HEK293 (cell line): ENCODE measurements at regions not wholly inside any gene's neighbourhood (a gene's known extent, or its start where the extent isn't known, plus 50 kb on each side); places are given as distances from the start of the nearest gene placed in this dataset.

Source experiments
- MYNN ChIP-seq: fragments of 450-650 bp; formaldehyde crosslinking; IDR thresholded peaks from 2 replicates; pipeline ENCODE4 v1.5.1; 2016; ENCODE audit warnings: missing biosample characterization, missing genetic modification characterization, borderline replicate concordance
- REPIN1 ChIP-seq: fragments of 450-650 bp; formaldehyde crosslinking; IDR thresholded peaks from 2 replicates; pipeline ENCODE4 v1.5.1; 2017; ENCODE audit warnings: missing biosample characterization, missing genetic modification characterization, low read depth
- SCRT1 ChIP-seq: fragments of 450-650 bp; formaldehyde crosslinking; IDR thresholded peaks from 2 replicates; pipeline ENCODE4 v1.5.1; 2016; ENCODE audit warnings: missing biosample characterization, missing genetic modification characterization, borderline replicate concordance
- YY1 ChIP-seq: fragments of 450-650 bp; formaldehyde crosslinking; IDR thresholded peaks from 2 replicates; pipeline ENCODE4 v1.5.1; 2018; ENCODE audit warnings: missing biosample characterization, missing genetic modification characterization
- TF ChIP-seq, protein P1 (sequence below): fragments of 450-650 bp; formaldehyde crosslinking; IDR thresholded peaks from 2 replicates; pipeline ENCODE4 v1.5.1; 2016; ENCODE audit warnings: missing biosample characterization, missing genetic modification characterization
- TF ChIP-seq, protein P2 (sequence below): fragments of 450-650 bp; formaldehyde crosslinking; IDR thresholded peaks from 2 replicates; pipeline ENCODE4 v1.5.1; 2016; ENCODE audit warnings: missing biosample characterization, missing genetic modification characterization

DNA sequence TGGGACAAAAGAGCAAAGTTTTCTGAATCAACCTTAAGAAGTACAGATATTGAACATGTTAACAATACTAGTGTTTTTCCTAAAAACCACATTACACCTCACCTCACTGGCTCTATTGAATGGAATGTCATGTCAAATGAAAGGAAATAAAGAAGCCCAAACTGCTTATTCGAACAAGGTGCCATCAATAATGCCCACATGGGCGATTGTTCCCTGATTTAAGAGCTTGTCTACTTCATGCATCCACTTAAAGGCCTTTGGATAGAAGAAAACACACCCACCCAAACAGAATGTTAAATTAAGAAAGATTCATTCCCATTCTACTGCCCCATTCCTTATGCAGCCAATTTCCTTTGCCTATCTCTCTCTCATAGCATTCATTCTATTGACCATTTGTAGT, 118.5 kb upstream of the PAQR3 start:
- TF ChIP-seq SCRT1 (tag by site-specific recombination) (no peak), YY1 (tag by site-specific recombination) (no peak), MYNN (tag by site-specific recombination) (no peak), REPIN1 (tag by site-specific recombination) (no peak)
- TF ChIP-seq, protein P1, sequence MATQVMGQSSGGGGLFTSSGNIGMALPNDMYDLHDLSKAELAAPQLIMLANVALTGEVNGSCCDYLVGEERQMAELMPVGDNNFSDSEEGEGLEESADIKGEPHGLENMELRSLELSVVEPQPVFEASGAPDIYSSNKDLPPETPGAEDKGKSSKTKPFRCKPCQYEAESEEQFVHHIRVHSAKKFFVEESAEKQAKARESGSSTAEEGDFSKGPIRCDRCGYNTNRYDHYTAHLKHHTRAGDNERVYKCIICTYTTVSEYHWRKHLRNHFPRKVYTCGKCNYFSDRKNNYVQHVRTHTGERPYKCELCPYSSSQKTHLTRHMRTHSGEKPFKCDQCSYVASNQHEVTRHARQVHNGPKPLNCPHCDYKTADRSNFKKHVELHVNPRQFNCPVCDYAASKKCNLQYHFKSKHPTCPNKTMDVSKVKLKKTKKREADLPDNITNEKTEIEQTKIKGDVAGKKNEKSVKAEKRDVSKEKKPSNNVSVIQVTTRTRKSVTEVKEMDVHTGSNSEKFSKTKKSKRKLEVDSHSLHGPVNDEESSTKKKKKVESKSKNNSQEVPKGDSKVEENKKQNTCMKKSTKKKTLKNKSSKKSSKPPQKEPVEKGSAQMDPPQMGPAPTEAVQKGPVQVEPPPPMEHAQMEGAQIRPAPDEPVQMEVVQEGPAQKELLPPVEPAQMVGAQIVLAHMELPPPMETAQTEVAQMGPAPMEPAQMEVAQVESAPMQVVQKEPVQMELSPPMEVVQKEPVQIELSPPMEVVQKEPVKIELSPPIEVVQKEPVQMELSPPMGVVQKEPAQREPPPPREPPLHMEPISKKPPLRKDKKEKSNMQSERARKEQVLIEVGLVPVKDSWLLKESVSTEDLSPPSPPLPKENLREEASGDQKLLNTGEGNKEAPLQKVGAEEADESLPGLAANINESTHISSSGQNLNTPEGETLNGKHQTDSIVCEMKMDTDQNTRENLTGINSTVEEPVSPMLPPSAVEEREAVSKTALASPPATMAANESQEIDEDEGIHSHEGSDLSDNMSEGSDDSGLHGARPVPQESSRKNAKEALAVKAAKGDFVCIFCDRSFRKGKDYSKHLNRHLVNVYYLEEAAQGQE (tag by site-specific recombination), result no peak
- TF ChIP-seq, protein P2, sequence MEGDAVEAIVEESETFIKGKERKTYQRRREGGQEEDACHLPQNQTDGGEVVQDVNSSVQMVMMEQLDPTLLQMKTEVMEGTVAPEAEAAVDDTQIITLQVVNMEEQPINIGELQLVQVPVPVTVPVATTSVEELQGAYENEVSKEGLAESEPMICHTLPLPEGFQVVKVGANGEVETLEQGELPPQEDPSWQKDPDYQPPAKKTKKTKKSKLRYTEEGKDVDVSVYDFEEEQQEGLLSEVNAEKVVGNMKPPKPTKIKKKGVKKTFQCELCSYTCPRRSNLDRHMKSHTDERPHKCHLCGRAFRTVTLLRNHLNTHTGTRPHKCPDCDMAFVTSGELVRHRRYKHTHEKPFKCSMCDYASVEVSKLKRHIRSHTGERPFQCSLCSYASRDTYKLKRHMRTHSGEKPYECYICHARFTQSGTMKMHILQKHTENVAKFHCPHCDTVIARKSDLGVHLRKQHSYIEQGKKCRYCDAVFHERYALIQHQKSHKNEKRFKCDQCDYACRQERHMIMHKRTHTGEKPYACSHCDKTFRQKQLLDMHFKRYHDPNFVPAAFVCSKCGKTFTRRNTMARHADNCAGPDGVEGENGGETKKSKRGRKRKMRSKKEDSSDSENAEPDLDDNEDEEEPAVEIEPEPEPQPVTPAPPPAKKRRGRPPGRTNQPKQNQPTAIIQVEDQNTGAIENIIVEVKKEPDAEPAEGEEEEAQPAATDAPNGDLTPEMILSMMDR (tag by site-specific recombination), result no peak
